HepG2 (cell line): ENCODE measurements at regions not wholly inside any gene's neighbourhood (a gene's known extent, or its start where the extent isn't known, plus 50 kb on each side); places are given as distances from the start of the nearest gene placed in this dataset.
"Not testable (repeated sequence)": the region's sequence is repeated elsewhere in the genome, so short reads cannot be mapped to it uniquely, and the experiment has no call there.

Experiments used
- ATAC-seq: fragments of 200-7000 bp; cut with Tn5 transposase; 3 replicates; pipeline ENCODE4 v1.9.1; 2020; ENCODE audit warnings: mild to moderate bottlenecking, moderate library complexity
- BruUV-seq: library from RNA; stranded (reverse); fragments of 400-500 nt; replicated peaks from 2 replicates; lab custom pipeline; 2021; lab: Mats Ljungman, UMichigan
- CTCF ChIA-PET: fragments of 300-600 bp; formaldehyde crosslinking; extraction: SDS; loops from one replicate; lab custom pipeline; 2021; ENCODE audit warnings: low total read pairs, inconsistent platforms, low intra/inter-chr PET ratio; lab: Yijun Ruan, JAX
- POLR2A ChIA-PET: fragments of 350-600 bp; sonication (Branson Sonifier 250); formaldehyde crosslinking; loops from one replicate; lab custom pipeline; 2020; ENCODE audit warnings: antibody characterized with exemption, inconsistent platforms; lab: Yijun Ruan, JAX
- DNase-seq: peaks from one replicate; pipeline ENCODE4 v3.0.0-alpha.2; 2015; ENCODE audit warnings: low spot score
- FAIRE-seq: peaks from 3 replicates; lab custom pipeline; 2011; peaks lifted over from hg19 to GRCh38; lab: Jason Lieb, UNC
- H2AFZ ChIP-seq: one replicate; pipeline ENCODE4 v1.6.1; 2011; ENCODE audit warnings: low read length, inconsistent platforms
- H3K27ac ChIP-seq: fragments of 300-600 bp; 3 replicates; pipeline ENCODE4 v1.8.0; 2011; ENCODE audit warnings: mixed run types, mild to moderate bottlenecking, mixed read lengths, low read length, inconsistent platforms; ENCODE audit not compliant: insufficient read depth; ENCODE audit errors: extremely low read length
- H3K27me3 ChIP-seq, 2 experiments: fragments of 200-600 bp in 1 of 2; 2 replicates in 1 of 2; 3 replicates in 1 of 2; pipeline versions ENCODE4 v1.6.0 to v1.8.0; 2011; ENCODE audit warnings: low read length in 2 of 2, mild to moderate bottlenecking in 2 of 2, moderate library complexity in 2 of 2, inconsistent platforms in 1 of 2; ENCODE audit not compliant: insufficient read depth in 2 of 2, control insufficient read depth in 1 of 2
- H3K36me3 ChIP-seq, 2 experiments: fragments of 200-600 bp in 1 of 2; replicated peaks in 1 of 2; 2 replicates in 1 of 2; 3 replicates in 1 of 2; pipeline versions ENCODE4 v1.5.1 to v1.8.0; 2011; ENCODE audit warnings: low read length in 2 of 2, inconsistent platforms in 1 of 2; ENCODE audit not compliant: insufficient read depth in 2 of 2, control insufficient read depth in 1 of 2
- H3K4me1 ChIP-seq: 2 replicates; pipeline ENCODE4 v1.5.1; 2012; ENCODE audit warnings: low read length, inconsistent platforms; ENCODE audit not compliant: insufficient read depth
- H3K4me2 ChIP-seq: 2 replicates; pipeline ENCODE4 v1.6.0; 2011; ENCODE audit warnings: low read depth, low read length, inconsistent platforms
- H3K4me3 ChIP-seq, 3 experiments: fragments of 200-600 bp in 1 of 3; sonication (generic), shearing (Covaris generic) in 1 of 3; replicated peaks in 1 of 3; 2 replicates each; pipeline ENCODE4 v1.5.1; 2011 to 2016; ENCODE audit warnings: low read length in 3 of 3, inconsistent platforms in 2 of 3, low read depth in 2 of 3, mild to moderate bottlenecking in 2 of 3, control low read depth in 1 of 3, mixed read lengths in 1 of 3; ENCODE audit not compliant: insufficient read depth in 1 of 3
- H3K79me2 ChIP-seq: one replicate; pipeline ENCODE4 v1.6.1; 2011; ENCODE audit warnings: low read length, inconsistent platforms; ENCODE audit not compliant: insufficient read depth
- H3K9ac ChIP-seq: 2 replicates; pipeline ENCODE4 v1.6.0; 2011; ENCODE audit warnings: mild to moderate bottlenecking, low read depth, low read length, inconsistent platforms; ENCODE audit not compliant: insufficient read depth
- H3K9me3 ChIP-seq: 2 replicates; pipeline ENCODE4 v1.5.1; 2012; ENCODE audit warnings: mild to moderate bottlenecking, low read length
- H4K20me1 ChIP-seq: 2 replicates; pipeline ENCODE4 v1.6.0; 2011; ENCODE audit warnings: inconsistent platforms, mild to moderate bottlenecking, low read length, moderate library complexity; ENCODE audit not compliant: insufficient read depth
- MAFF ChIP-seq: IDR thresholded peaks from 2 replicates; pipeline ENCODE4 v1.6.1; 2011; ENCODE audit warnings: low read depth, low read length, improper control_type of control experiment
- MAFK ChIP-seq, 2 experiments: IDR thresholded peaks in 1 of 2; conservative IDR thresholded peaks in 1 of 2; 2 replicates each; pipeline ENCODE4 v1.6.1; 2011; ENCODE audit warnings: improper control_type of control experiment in 2 of 2, low read length in 2 of 2
- NFE2L2 ChIP-seq: fragments of 150-350 bp; IDR thresholded peaks from 2 replicates; pipeline ENCODE4 v1.6.1; 2014; ENCODE audit warnings: low read length
- TEAD2 ChIP-seq: sonication (generic); formaldehyde crosslinking; IDR thresholded peaks from 2 replicates; pipeline ENCODE4 v1.9.0; 2021; ENCODE audit warnings: missing genetic modification reagents
- WGBS: methylation state at CpG from one replicate; pipeline ENCODE4 v1.1.6; 2017; ENCODE audit warnings: low lambda C conversion rate; 5-methylcytosine and 5-hydroxymethylcytosine counted together
- in situ Hi-C: cut with HindIII; loops from 2 replicates; pipeline ENCODE4 v1.10.0; 2017; ENCODE audit warnings: low pct_unique_long_range_greater_than_20kb; ENCODE audit not compliant: extremely low pct_ligation_motif_present
- intact Hi-C: fragments of 100-400 bp; cut with micrococcal nuclease; formaldehyde crosslinking; loops from one replicate; pipeline ENCODE4 v1.10.0; 2022; ENCODE audit not compliant: unreplicated experiment
- TF ChIP-seq, protein P1 (sequence below): sonication (generic); formaldehyde crosslinking; IDR thresholded peaks from 2 replicates; pipeline ENCODE4 v1.5.0; 2020; ENCODE audit warnings: mild to moderate bottlenecking, missing genetic modification reagents
- TF ChIP-seq, protein P2 (sequence below): sonication (generic); formaldehyde crosslinking; IDR thresholded peaks from 2 replicates; pipeline ENCODE4 v1.8.0; 2022; ENCODE audit warnings: missing genetic modification reagents, mild to moderate bottlenecking, moderate library complexity, borderline replicate concordance

DNA sequence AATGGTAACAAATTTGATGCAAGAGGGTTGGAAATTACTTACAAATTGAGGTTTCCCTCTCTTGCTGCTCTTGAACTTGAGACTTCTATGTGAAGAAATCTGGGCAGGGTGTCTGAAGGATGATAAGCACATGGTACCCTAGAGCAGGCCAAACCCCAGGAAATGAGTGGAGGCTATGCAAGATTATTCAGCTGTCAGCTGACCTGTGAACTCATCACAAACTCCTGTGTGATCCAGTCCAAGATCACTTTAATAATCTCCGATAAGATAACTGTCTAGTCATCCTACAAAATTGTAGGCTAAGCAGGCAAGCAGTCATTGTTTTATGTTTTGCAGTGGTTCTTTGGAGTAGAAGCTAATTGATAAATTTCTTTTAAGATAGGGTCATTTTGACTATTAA lies 213.1 kb downstream of the BTBD3 start:
- BruUV-seq, result no TSS peak
- FAIRE-seq (no peak), ATAC-seq (no peak), DNase-seq (no peak)
- CTCF ChIA-PET, result no interaction called here
- in situ Hi-C loops (no loop called here), intact Hi-C loops (no loop called here)
- WGBS, result 6% methylated on average over 1 of the region's 1 CpG
- POLR2A ChIA-PET, result no interaction called here
- no peaks in the 10 kb centered on the region for H3K36me3 ChIP-seq
- no peak overlapping the region for H2AFZ ChIP-seq
- H3K9ac ChIP-seq, result no peak overlapping the region
- no peak overlapping the region for H3K4me3 ChIP-seq
- no peaks in the 10 kb centered on the region for H3K27me3 ChIP-seq
- no peaks in the 10 kb centered on the region for H3K4me1 ChIP-seq
- H3K4me2 ChIP-seq, result no peak overlapping the region
- no peaks in the 10 kb centered on the region for H3K79me2 ChIP-seq
- no peak overlapping the region for H3K27ac ChIP-seq
- no peaks in the 10 kb centered on the region for H4K20me1 ChIP-seq
- TF ChIP-seq, protein P1, sequence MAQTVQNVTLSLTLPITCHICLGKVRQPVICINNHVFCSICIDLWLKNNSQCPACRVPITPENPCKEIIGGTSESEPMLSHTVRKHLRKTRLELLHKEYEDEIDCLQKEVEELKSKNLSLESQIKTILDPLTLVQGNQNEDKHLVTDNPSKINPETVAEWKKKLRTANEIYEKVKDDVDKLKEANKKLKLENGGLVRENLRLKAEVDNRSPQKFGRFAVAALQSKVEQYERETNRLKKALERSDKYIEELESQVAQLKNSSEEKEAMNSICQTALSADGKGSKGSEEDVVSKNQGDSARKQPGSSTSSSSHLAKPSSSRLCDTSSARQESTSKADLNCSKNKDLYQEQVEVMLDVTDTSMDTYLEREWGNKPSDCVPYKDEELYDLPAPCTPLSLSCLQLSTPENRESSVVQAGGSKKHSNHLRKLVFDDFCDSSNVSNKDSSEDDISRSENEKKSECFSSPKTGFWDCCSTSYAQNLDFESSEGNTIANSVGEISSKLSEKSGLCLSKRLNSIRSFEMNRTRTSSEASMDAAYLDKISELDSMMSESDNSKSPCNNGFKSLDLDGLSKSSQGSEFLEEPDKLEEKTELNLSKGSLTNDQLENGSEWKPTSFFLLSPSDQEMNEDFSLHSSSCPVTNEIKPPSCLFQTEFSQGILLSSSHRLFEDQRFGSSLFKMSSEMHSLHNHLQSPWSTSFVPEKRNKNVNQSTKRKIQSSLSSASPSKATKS (CRISPR knock-in tag), result no peak
- TF ChIP-seq, protein P2, sequence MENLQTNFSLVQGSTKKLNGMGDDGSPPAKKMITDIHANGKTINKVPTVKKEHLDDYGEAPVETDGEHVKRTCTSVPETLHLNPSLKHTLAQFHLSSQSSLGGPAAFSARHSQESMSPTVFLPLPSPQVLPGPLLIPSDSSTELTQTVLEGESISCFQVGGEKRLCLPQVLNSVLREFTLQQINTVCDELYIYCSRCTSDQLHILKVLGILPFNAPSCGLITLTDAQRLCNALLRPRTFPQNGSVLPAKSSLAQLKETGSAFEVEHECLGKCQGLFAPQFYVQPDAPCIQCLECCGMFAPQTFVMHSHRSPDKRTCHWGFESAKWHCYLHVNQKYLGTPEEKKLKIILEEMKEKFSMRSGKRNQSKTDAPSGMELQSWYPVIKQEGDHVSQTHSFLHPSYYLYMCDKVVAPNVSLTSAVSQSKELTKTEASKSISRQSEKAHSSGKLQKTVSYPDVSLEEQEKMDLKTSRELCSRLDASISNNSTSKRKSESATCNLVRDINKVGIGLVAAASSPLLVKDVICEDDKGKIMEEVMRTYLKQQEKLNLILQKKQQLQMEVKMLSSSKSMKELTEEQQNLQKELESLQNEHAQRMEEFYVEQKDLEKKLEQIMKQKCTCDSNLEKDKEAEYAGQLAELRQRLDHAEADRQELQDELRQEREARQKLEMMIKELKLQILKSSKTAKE, result no peak
- H3K9me3 ChIP-seq, result peaks cover 51% of the 10 kb centered on the region

DNA sequence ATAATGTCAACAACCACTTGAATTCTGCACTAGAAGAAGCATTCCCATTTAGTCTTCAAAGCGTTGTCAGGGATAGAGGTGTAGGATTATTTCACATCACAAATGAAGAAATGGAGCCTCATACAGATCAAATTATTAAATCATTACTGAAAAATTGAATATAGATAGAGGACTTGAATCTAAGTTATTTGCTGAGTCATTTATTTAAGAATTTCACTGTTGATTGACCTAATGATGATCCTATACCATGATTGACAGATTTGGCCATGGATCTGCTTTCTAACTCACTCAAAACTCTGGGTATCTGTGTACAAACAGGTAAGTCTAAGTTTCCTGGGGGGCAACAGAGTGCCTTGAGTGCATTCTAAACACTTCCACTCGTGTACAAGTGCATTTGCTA lies 215.9 kb downstream of the BTBD3 start:
- intact Hi-C loops, result no loop called here
- POLR2A ChIA-PET, result no interaction called here
- no peaks in the 10 kb centered on the region for H4K20me1 ChIP-seq
- peak; percentile 82 to 92 for TF ChIP-seq MAFK (conservative IDR thresholded peaks at IDR 0.05 in 1 of 2, IDR thresholded peaks at IDR 0.05 in 1 of 2; ENCODE audit: low read length in 2 of 2)
- TF ChIP-seq TEAD2 (CRISPR knock-in tag), result no peak
- TF ChIP-seq MAFF, result peak; percentile 80
- TF ChIP-seq NFE2L2, result peak; percentile 84
- H3K4me2 ChIP-seq, result no peak overlapping the region
- no peaks in the 10 kb centered on the region for H3K79me2 ChIP-seq
- no peak overlapping the region for H3K9ac ChIP-seq
- FAIRE-seq, result no peak
- WGBS, result 33% methylated on average over 2 of the region's 2 CpGs
- no peaks in the 10 kb centered on the region for H3K27me3 ChIP-seq
- H3K4me1 ChIP-seq, result no peaks in the 10 kb centered on the region
- no TSS peak for BruUV-seq
- no peak for DNase-seq
- ATAC-seq, result no peak
- in situ Hi-C loops, result no loop called here
- H3K9me3 ChIP-seq, result peaks cover 70% of the 10 kb centered on the region
- no peak overlapping the region for H3K4me3 ChIP-seq
- H3K36me3 ChIP-seq, result no peaks in the 10 kb centered on the region
- CTCF ChIA-PET, result no interaction called here
- no peak overlapping the region for H3K27ac ChIP-seq
- H2AFZ ChIP-seq, result no peak overlapping the region

DNA sequence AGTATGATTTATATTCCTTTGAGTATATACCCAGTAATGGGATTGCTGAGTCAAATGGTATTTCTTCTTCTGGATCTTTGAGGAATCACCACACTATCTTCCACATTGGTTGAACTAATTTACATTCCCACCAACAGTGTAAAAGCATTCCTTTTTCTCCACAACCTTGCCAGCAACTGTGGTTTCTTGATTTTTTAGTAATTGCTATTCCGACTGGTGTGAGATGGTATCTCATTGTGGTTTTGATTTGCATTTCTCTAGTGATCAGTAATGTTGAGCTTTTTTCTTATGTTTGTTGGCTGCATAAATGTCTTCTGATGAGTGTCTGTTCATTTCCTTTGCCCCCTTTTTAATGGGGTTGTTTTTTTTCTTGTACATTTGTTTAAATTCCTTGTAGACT lies 228.3 kb downstream of the BTBD3 start:
- H2AFZ ChIP-seq, BruUV-seq, ATAC-seq, H3K27ac ChIP-seq, H3K4me1 ChIP-seq, H3K4me3 ChIP-seq, intact Hi-C loops, FAIRE-seq, CTCF ChIA-PET, POLR2A ChIA-PET, H3K79me2 ChIP-seq, H3K4me2 ChIP-seq, in situ Hi-C loops, DNase-seq, H4K20me1 ChIP-seq, H3K9ac ChIP-seq, H3K36me3 ChIP-seq, H3K27me3 ChIP-seq: not testable (repeated sequence)
- peaks cover 97% of the 10 kb centered on the region for H3K9me3 ChIP-seq
- WGBS, result 64% methylated on average over 1 of the region's 1 CpG
